H9 (cell line): ENCODE measurements at regions not wholly inside any gene's neighbourhood (a gene's known extent, or its start where the extent isn't known, plus 50 kb on each side); places are given as distances from the start of the nearest gene placed in this dataset.

Experiments
- DNase-seq: peaks from one replicate; pipeline ENCODE4 v3.0.0-alpha.2; 2017
- H2AFZ ChIP-seq: one replicate; pipeline ENCODE4 v1.6.1; 2013; ENCODE audit warnings: mild to moderate bottlenecking, low read length, control low read depth, moderate library complexity
- H2AK5ac ChIP-seq: 2 replicates; pipeline ENCODE4 v1.6.1; 2013; ENCODE audit warnings: low read length, control low read depth, mixed read lengths; ENCODE audit not compliant: insufficient read length
- H2BK120ac ChIP-seq: one replicate; pipeline ENCODE4 v1.6.1; 2013; ENCODE audit warnings: low read depth, mild to moderate bottlenecking, low read length, control low read depth, inconsistent platforms; ENCODE audit not compliant: poor library complexity, severe bottlenecking
- H2BK12ac ChIP-seq: 2 replicates; pipeline ENCODE4 v1.6.1; 2013; ENCODE audit warnings: low read length, control low read depth, mixed read lengths, low read depth; ENCODE audit not compliant: insufficient read length
- H2BK15ac ChIP-seq: 2 replicates; pipeline ENCODE4 v1.6.1; 2013; ENCODE audit warnings: low read depth, low read length, control low read depth
- H2BK20ac ChIP-seq: one replicate; pipeline ENCODE4 v1.6.1; 2013; ENCODE audit warnings: low read depth, mild to moderate bottlenecking, low read length, control low read depth, inconsistent platforms; ENCODE audit not compliant: poor library complexity, severe bottlenecking
- H2BK5ac ChIP-seq: 2 replicates; pipeline ENCODE4 v1.6.1; 2013; ENCODE audit warnings: low read length, control low read depth, mixed read lengths; ENCODE audit not compliant: insufficient read length
- H3K14ac ChIP-seq: 2 replicates; pipeline ENCODE4 v1.6.1; 2013; ENCODE audit warnings: low read length, control low read depth; ENCODE audit not compliant: insufficient read depth
- H3K18ac ChIP-seq: 2 replicates; pipeline ENCODE4 v1.6.1; 2013; ENCODE audit warnings: low read depth, mild to moderate bottlenecking, mixed read lengths, low read length, control low read depth; ENCODE audit not compliant: insufficient read length
- H3K23ac ChIP-seq: 2 replicates; pipeline ENCODE4 v1.6.1; 2013; ENCODE audit warnings: low read length, control low read depth, mixed read lengths, low read depth; ENCODE audit not compliant: insufficient read length
- H3K23me2 ChIP-seq: 2 replicates; pipeline ENCODE4 v1.6.1; 2013; ENCODE audit warnings: low read depth, mild to moderate bottlenecking, mixed read lengths, low read length, control low read depth; ENCODE audit not compliant: insufficient read length, poor library complexity, severe bottlenecking
- H3K27ac ChIP-seq: 2 replicates; pipeline ENCODE4 v1.5.1; 2013; ENCODE audit warnings: low read length, control low read depth, mixed read lengths, low read depth; ENCODE audit not compliant: insufficient read length
- H3K27me3 ChIP-seq: 2 replicates; pipeline ENCODE4 v1.6.1; 2013; ENCODE audit warnings: low read length, control low read depth, inconsistent platforms; ENCODE audit not compliant: insufficient read depth
- H3K4ac ChIP-seq: 2 replicates; pipeline ENCODE4 v1.6.1; 2013; ENCODE audit warnings: low read depth, mild to moderate bottlenecking, control low read depth, inconsistent platforms, low read length, moderate library complexity
- H3K4me1 ChIP-seq: 2 replicates; pipeline ENCODE4 v1.6.1; 2013; ENCODE audit warnings: low read length, control low read depth, inconsistent platforms; ENCODE audit not compliant: insufficient read depth
- H3K4me2 ChIP-seq: 2 replicates; pipeline ENCODE4 v1.6.1; 2013; ENCODE audit warnings: low read length, control low read depth, mixed read lengths; ENCODE audit not compliant: insufficient read length, insufficient read depth
- H3K56ac ChIP-seq: 2 replicates; pipeline ENCODE4 v1.6.1; 2013; ENCODE audit warnings: low read depth, mild to moderate bottlenecking, mixed read lengths, low read length, control low read depth; ENCODE audit not compliant: insufficient read length
- H3K79me1 ChIP-seq: 2 replicates; pipeline ENCODE4 v1.6.1; 2013; ENCODE audit warnings: low read depth, mild to moderate bottlenecking, moderate library complexity, low read length, control low read depth, inconsistent platforms; ENCODE audit not compliant: insufficient read depth, poor library complexity, severe bottlenecking
- H3K79me2 ChIP-seq: 2 replicates; pipeline ENCODE4 v1.6.1; 2013; ENCODE audit warnings: low read length, control low read depth, inconsistent platforms; ENCODE audit not compliant: insufficient read depth
- H3K9ac ChIP-seq: 2 replicates; pipeline ENCODE4 v1.6.1; 2013; ENCODE audit warnings: low read length, control low read depth, mixed read lengths; ENCODE audit not compliant: insufficient read length; ENCODE audit errors: extremely low read depth
- H3K9me3 ChIP-seq: one replicate; pipeline ENCODE4 v1.6.1; 2013; ENCODE audit warnings: low read depth, low read length, inconsistent platforms; ENCODE audit not compliant: control insufficient read depth
- H3T11ph ChIP-seq: one replicate; pipeline ENCODE4 v1.6.1; 2013; ENCODE audit warnings: mild to moderate bottlenecking, low read length, control low read depth, inconsistent platforms
- H4K20me1 ChIP-seq: one replicate; pipeline ENCODE4 v1.6.1; 2013; ENCODE audit not compliant: control insufficient read depth, insufficient read length, insufficient read depth
- H4K5ac ChIP-seq: 2 replicates; pipeline ENCODE4 v1.6.1; 2013; ENCODE audit warnings: low read depth, mild to moderate bottlenecking, mixed read lengths, low read length, control low read depth; ENCODE audit not compliant: insufficient read length
- H4K8ac ChIP-seq: replicated peaks from 2 replicates; pipeline ENCODE4 v1.6.1; 2013; ENCODE audit warnings: low read length, control low read depth, mixed read lengths, low read depth; ENCODE audit not compliant: insufficient read length
- H4K91ac ChIP-seq: 2 replicates; pipeline ENCODE4 v1.6.1; 2013; ENCODE audit warnings: low read depth, mild to moderate bottlenecking, moderate library complexity, mixed read lengths, low read length, control low read depth; ENCODE audit not compliant: insufficient read length
- H3K27ac Mint-ChIP-seq, 3 experiments: 2 replicates in 2 of 3; 3 replicates in 1 of 3; pipeline ENCODE4 v1.8.0; 2020 to 2021; ENCODE audit warnings: mixed read lengths in 3 of 3, mild to moderate bottlenecking in 1 of 3, moderate library complexity in 1 of 3
- H3K27me3 Mint-ChIP-seq: 2 replicates; pipeline ENCODE4 v1.8.0; 2021; ENCODE audit warnings: low read depth, mild to moderate bottlenecking, moderate library complexity, mixed read lengths
- H3K36me3 Mint-ChIP-seq, 3 experiments: 2 replicates in 2 of 3; 3 replicates in 1 of 3; pipeline ENCODE4 v1.8.0; 2020 to 2021; ENCODE audit warnings: low read depth in 3 of 3, mixed read lengths in 3 of 3; ENCODE audit not compliant: insufficient read depth in 1 of 3
- H3K4me1 Mint-ChIP-seq, 2 experiments: 2 replicates each; pipeline ENCODE4 v1.8.0; 2020; ENCODE audit warnings: mixed read lengths in 2 of 2
- H3K4me3 Mint-ChIP-seq, 2 experiments: 2 replicates in 1 of 2; 3 replicates in 1 of 2; pipeline ENCODE4 v1.8.0; 2020 to 2021; ENCODE audit warnings: mild to moderate bottlenecking in 2 of 2, mixed read lengths in 2 of 2, moderate library complexity in 1 of 2
- H3K9me3 Mint-ChIP-seq, 2 experiments: 2 replicates in 1 of 2; 3 replicates in 1 of 2; pipeline ENCODE4 v1.8.0; 2020; ENCODE audit warnings: mild to moderate bottlenecking in 2 of 2, mixed read lengths in 2 of 2, moderate library complexity in 1 of 2
- WGBS: extraction: QIAGEN DNeasy Blood & Tissue Kit; methylation state at CpG from one replicate; pipeline ENCODE4 v1.1.7; 2013; ENCODE audit warnings: missing lambda C conversion rate, low lambda C conversion rate, mixed read lengths; ENCODE audit not compliant: insufficient read length; ENCODE audit errors: extremely low coverage; 5-methylcytosine and 5-hydroxymethylcytosine counted together
- TF ChIP-seq, protein P1 (sequence below): fragments of 200-600 bp; sonication (generic); conservative IDR thresholded peaks from 3 replicates; pipeline ENCODE4 v1.8.0; 2021; ENCODE audit warnings: antibody characterized with exemption, mild to moderate bottlenecking

DNA sequence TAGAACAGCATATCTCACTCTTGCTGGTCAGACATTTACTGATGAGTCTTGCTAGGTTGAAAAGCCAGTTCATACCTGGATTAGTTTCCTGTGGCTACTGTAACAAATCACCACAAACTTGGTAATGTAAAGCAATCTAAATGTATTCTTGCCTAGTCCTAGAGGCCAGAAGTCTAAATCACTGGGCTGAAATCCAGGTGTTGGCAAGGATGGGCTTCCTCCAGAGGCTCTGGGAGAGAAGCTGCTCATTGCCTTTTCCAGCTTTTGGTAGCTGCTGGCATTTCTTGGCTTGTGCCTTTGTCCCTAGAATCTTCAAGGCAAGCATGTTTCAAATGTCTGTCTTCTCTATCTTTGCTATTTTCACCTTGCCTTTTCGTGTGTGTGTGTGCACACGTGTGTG is 62.3 kb upstream of the MAP4K3 start:
- Histone ChIP-seq H3K79me1 (no peaks in the 10 kb centered on the region), H3K9me3 (no peaks in the 10 kb centered on the region), H3K27me3 (no peaks in the 10 kb centered on the region), H3K79me2 (no peaks in the 10 kb centered on the region), H4K20me1 (no peaks in the 10 kb centered on the region), H3K4ac (no peak overlapping the region), H2AFZ (no peak overlapping the region), H2AK5ac (no peak overlapping the region), H3K9ac (no peak overlapping the region), H3K4me2 (no peak overlapping the region), H3K4me1 (peaks cover 13% of the 10 kb centered on the region), H3K18ac (no peak overlapping the region), H4K8ac (no peak overlapping the region), H3K23ac (no peak overlapping the region), H3K27ac (no peak overlapping the region), H2BK5ac (no peak overlapping the region), H4K91ac (no peak overlapping the region), H2BK12ac (no peak overlapping the region), H3K14ac (no peak overlapping the region), H4K5ac (no peak overlapping the region), H2BK15ac (no peak overlapping the region), H2BK20ac (no peak overlapping the region), H3K56ac (no peak overlapping the region), H3T11ph (no peak overlapping the region), H3K23me2 (no peaks in the 10 kb centered on the region), H2BK120ac (no peak overlapping the region)
- no CpG with 5 or more reads among the region's 2 CpGs for WGBS
- TF ChIP-seq, protein P1, sequence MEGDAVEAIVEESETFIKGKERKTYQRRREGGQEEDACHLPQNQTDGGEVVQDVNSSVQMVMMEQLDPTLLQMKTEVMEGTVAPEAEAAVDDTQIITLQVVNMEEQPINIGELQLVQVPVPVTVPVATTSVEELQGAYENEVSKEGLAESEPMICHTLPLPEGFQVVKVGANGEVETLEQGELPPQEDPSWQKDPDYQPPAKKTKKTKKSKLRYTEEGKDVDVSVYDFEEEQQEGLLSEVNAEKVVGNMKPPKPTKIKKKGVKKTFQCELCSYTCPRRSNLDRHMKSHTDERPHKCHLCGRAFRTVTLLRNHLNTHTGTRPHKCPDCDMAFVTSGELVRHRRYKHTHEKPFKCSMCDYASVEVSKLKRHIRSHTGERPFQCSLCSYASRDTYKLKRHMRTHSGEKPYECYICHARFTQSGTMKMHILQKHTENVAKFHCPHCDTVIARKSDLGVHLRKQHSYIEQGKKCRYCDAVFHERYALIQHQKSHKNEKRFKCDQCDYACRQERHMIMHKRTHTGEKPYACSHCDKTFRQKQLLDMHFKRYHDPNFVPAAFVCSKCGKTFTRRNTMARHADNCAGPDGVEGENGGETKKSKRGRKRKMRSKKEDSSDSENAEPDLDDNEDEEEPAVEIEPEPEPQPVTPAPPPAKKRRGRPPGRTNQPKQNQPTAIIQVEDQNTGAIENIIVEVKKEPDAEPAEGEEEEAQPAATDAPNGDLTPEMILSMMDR, result no peak
- H3K27me3 Mint-ChIP-seq, result no peaks in the 10 kb centered on the region
- H3K4me1 Mint-ChIP-seq, result peaks cover 33 to 40% of the 10 kb centered on the region in 2 experiments
- no peaks in the 10 kb centered on the region; a peak in 1 of 7 replicates for H3K36me3 Mint-ChIP-seq
- H3K27ac Mint-ChIP-seq, result peak overlapping the region in 1 of 3 experiments; percentile 21; a peak in 2 of 7 replicates
- DNase-seq, result no peak
- H3K9me3 Mint-ChIP-seq, result peaks cover 0 to 3% of the 10 kb centered on the region in 2 experiments; a peak in 1 of 5 replicates
- H3K4me3 Mint-ChIP-seq, result no peak overlapping the region
